Lower leg skin (tissue), 3 donors: ENCODE measurements at regions not wholly inside any gene's neighbourhood (a gene's known extent, or its start where the extent isn't known, plus 50 kb on each side); places are given as distances from the start of the nearest gene placed in this dataset.

Experiments used
- CTCF ChIP-seq, 3 donors: fragments of 450-650 bp; IDR thresholded peaks; one replicate each; pipeline ENCODE4 v1.5.1; 2016; ENCODE audit warnings: antibody characterized with exemption in 3 of 3, mild to moderate bottlenecking in 3 of 3, moderate library complexity in 2 of 3
- POLR2A ChIP-seq, 2 donors: fragments of 450-650 bp; IDR thresholded peaks; one replicate each; pipeline ENCODE4 v1.6.1; 2016 to 2017; ENCODE audit warnings: antibody characterized with exemption in 2 of 2, mild to moderate bottlenecking in 1 of 2, moderate library complexity in 1 of 2

- TF ChIP-seq POLR2A (IDR thresholded peaks at IDR 0.05) (no peak), CTCF (IDR thresholded peaks at IDR 0.05) (no peak)
Observed at GRCh38 chr2:7598402-7598801, 681.2 kb downstream of the RNF144A start.
